Immature natural killer cell (primary cell): ENCODE measurements at regions not wholly inside any gene's neighbourhood (a gene's known extent, or its start where the extent isn't known, plus 50 kb on each side); places are given as distances from the start of the nearest gene placed in this dataset.

Experiments
- DNase-seq, 3 donors: peaks; one replicate each; pipeline ENCODE4 v3.0.0; 2022; ENCODE audit warnings: mixed read lengths in 1 of 3
- H3K27ac Mint-ChIP-seq, 6 donors: one replicate each; pipeline ENCODE4 v1.8.0; 2020; ENCODE audit warnings: mixed read lengths in 6 of 6, mild to moderate bottlenecking in 5 of 6, inconsistent platforms in 4 of 6, moderate library complexity in 3 of 6
- H3K27me3 Mint-ChIP-seq, 3 donors: one replicate each; pipeline ENCODE4 v1.8.0; 2020 to 2021; ENCODE audit warnings: low read depth in 3 of 3, mild to moderate bottlenecking in 3 of 3, mixed read lengths in 3 of 3, moderate library complexity in 3 of 3, inconsistent platforms in 1 of 3
- H3K36me3 Mint-ChIP-seq, 3 donors: one replicate each; pipeline ENCODE4 v1.8.0; 2020; ENCODE audit warnings: mixed read lengths in 3 of 3, inconsistent platforms in 2 of 3, mild to moderate bottlenecking in 2 of 3
- H3K4me1 Mint-ChIP-seq, 2 donors: one replicate each; pipeline ENCODE4 v1.8.0; 2020; ENCODE audit warnings: inconsistent platforms in 2 of 2, mild to moderate bottlenecking in 2 of 2, mixed read lengths in 2 of 2, moderate library complexity in 1 of 2
- H3K4me3 Mint-ChIP-seq, 5 donors: one replicate each; pipeline ENCODE4 v1.8.0; 2020; ENCODE audit warnings: mild to moderate bottlenecking in 5 of 5, mixed read lengths in 5 of 5, inconsistent platforms in 3 of 5, moderate library complexity in 3 of 5
- H3K9me3 Mint-ChIP-seq, 6 donors: one replicate each; pipeline ENCODE4 v1.8.0; 2020; ENCODE audit warnings: mild to moderate bottlenecking in 6 of 6, mixed read lengths in 6 of 6, inconsistent platforms in 4 of 6, moderate library complexity in 3 of 6

GRCh38 chr9:134496413-134497282 lies 145.0 kb upstream of the COL5A1 start:
- H3K27ac Mint-ChIP-seq, result no peak overlapping the region

GRCh38 chr9:134497283-134497860 lies 144.2 kb upstream of the COL5A1 start:
- DNase-seq, result no peak
- no peaks in the 10 kb centered on the region for H3K4me1 Mint-ChIP-seq
- H3K9me3 Mint-ChIP-seq, result no peaks in the 10 kb centered on the region
- H3K27ac Mint-ChIP-seq, result no peak overlapping the region
- peaks cover 1 to 3% (median 2%) of the 10 kb centered on the region in 3 donors for H3K27me3 Mint-ChIP-seq
- H3K4me3 Mint-ChIP-seq, result no peak overlapping the region
- H3K36me3 Mint-ChIP-seq, result no peaks in the 10 kb centered on the region

More at GRCh38 chr9:134496413-134497282, 145.0 kb upstream of the COL5A1 start:
- H3K4me1 Mint-ChIP-seq, result no peaks in the 10 kb centered on the region
- H3K4me3 Mint-ChIP-seq, result no peak overlapping the region
- no peak for DNase-seq
- H3K27me3 Mint-ChIP-seq, result peaks cover 0 to 3% (median 2%) of the 10 kb centered on the region in 3 donors
- H3K9me3 Mint-ChIP-seq, result no peaks in the 10 kb centered on the region
- no peaks in the 10 kb centered on the region for H3K36me3 Mint-ChIP-seq

GRCh38 chr9:134498814-134499166 lies 142.8 kb upstream of the COL5A1 start:
- no peaks in the 10 kb centered on the region for H3K36me3 Mint-ChIP-seq
- DNase-seq, result no peak
- no peak overlapping the region for H3K4me3 Mint-ChIP-seq
- no peak overlapping the region for H3K27ac Mint-ChIP-seq
- no peaks in the 10 kb centered on the region for H3K9me3 Mint-ChIP-seq
- H3K4me1 Mint-ChIP-seq, result no peaks in the 10 kb centered on the region
- peaks cover 0 to 2% (median 1%) of the 10 kb centered on the region in 3 donors for H3K27me3 Mint-ChIP-seq

- H3K27me3 Mint-ChIP-seq, result peaks cover 0 to 3% (median 2%) of the 10 kb centered on the region in 3 donors
- H3K9me3 Mint-ChIP-seq, result no peaks in the 10 kb centered on the region
- DNase-seq, result no peak
- no peak overlapping the region for H3K27ac Mint-ChIP-seq
- no peaks in the 10 kb centered on the region for H3K4me1 Mint-ChIP-seq
- no peak overlapping the region for H3K4me3 Mint-ChIP-seq
- H3K36me3 Mint-ChIP-seq, result no peaks in the 10 kb centered on the region
Observed at GRCh38 chr9:134500931-134501760, 140.5 kb upstream of the COL5A1 start.

GRCh38 chr9:134501761-134502265 lies 139.8 kb upstream of the COL5A1 start:
- peaks cover 0 to 5% (median 2%) of the 10 kb centered on the region in 3 donors for H3K27me3 Mint-ChIP-seq
- no peaks in the 10 kb centered on the region for H3K36me3 Mint-ChIP-seq
- H3K27ac Mint-ChIP-seq, result no peak overlapping the region
- DNase-seq, result no peak
- no peaks in the 10 kb centered on the region for H3K4me1 Mint-ChIP-seq
- no peak overlapping the region for H3K4me3 Mint-ChIP-seq
- no peaks in the 10 kb centered on the region for H3K9me3 Mint-ChIP-seq

GRCh38 chr9:134502266-134502791 lies 139.3 kb upstream of the COL5A1 start:
- no peak overlapping the region for H3K27ac Mint-ChIP-seq
- H3K9me3 Mint-ChIP-seq, result no peaks in the 10 kb centered on the region
- no peaks in the 10 kb centered on the region for H3K36me3 Mint-ChIP-seq
- DNase-seq, result no peak
- H3K4me3 Mint-ChIP-seq, result no peak overlapping the region
- no peaks in the 10 kb centered on the region for H3K4me1 Mint-ChIP-seq
- peaks cover 0 to 8% (median 2%) of the 10 kb centered on the region in 3 donors for H3K27me3 Mint-ChIP-seq

DNA sequence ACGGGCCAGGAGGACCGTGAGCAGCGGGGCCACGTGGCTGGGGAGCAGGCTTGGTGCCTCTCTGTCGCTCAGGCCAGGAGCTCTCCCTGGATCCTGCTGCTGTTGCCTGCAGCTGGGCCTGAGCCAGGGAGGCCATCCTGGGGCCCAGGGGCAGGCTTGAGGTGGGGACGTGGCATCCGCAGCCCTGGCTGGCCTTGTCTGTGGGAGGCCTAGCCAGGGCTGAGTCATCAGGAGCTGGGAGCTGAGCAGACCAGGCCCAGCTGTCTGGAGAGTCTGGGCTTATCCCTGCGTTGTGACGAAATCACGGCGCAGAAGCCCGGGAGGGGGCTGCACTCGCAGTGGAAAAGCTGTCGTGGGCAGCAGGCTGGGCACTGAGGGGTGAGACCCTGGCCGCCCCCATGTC lies 138.8 kb upstream of the COL5A1 start:
- Mint-ChIP-seq H3K9me3 (no peaks in the 10 kb centered on the region), H3K27me3 (peaks cover 0 to 8% (median 2%) of the 10 kb centered on the region in 3 donors), H3K36me3 (no peaks in the 10 kb centered on the region), H3K27ac (no peak overlapping the region), H3K4me3 (no peak overlapping the region), H3K4me1 (no peaks in the 10 kb centered on the region)
- no peak for DNase-seq

DNA sequence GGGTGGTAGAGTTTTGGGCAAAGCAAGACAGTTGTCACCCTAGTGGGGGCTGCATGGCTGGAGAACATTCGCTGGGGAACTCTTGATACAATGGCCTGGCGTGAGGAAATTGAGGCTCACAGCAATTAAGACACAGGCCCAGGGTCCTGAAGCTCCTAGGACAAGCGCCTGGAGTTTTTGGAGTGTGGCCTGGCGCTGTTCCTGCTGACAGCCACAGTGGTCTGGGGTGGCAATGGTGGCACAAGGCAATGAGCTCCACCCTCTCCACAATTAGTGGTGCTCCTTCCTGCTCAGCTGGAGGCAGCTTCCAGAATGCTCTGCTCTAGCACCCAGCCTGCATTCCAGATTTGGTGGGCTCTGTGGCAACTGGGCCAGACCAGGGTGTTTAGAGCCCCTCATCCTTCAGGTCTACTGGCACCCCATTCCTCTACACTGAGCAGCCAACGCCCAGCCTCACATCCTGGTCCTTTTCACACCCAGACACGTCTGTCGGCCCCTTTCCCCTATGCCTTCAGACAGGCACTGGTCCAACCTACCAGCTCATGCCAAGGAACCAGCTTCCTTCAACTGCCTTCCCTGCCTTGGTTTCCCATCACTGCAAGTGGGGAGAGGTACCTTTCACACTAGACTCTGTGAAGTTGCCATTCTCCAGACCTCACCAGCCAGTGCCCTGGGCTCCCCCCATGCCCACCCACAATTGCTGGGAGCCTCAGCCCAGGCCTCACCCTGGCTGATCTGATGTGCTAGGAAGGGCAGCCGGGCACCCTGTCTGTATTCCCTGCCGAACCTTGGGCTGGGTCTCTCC lies 138.1 kb upstream of the COL5A1 start:
- DNase-seq, result no peak
- H3K4me3 Mint-ChIP-seq, result no peak overlapping the region
- H3K4me1 Mint-ChIP-seq, result no peaks in the 10 kb centered on the region
- H3K27me3 Mint-ChIP-seq, result peaks cover 0 to 8% (median 2%) of the 10 kb centered on the region in 3 donors
- H3K9me3 Mint-ChIP-seq, result no peaks in the 10 kb centered on the region
- H3K36me3 Mint-ChIP-seq, result no peaks in the 10 kb centered on the region
- no peak overlapping the region for H3K27ac Mint-ChIP-seq

GRCh38 chr9:134504106-134504385 lies 137.6 kb upstream of the COL5A1 start:
- no peak for DNase-seq
- H3K36me3 Mint-ChIP-seq, result no peaks in the 10 kb centered on the region
- H3K27me3 Mint-ChIP-seq, result peaks cover 0 to 8% (median 2%) of the 10 kb centered on the region in 3 donors
- H3K4me1 Mint-ChIP-seq, result no peaks in the 10 kb centered on the region
- H3K4me3 Mint-ChIP-seq, result no peak overlapping the region
- H3K9me3 Mint-ChIP-seq, result no peaks in the 10 kb centered on the region
- no peak overlapping the region for H3K27ac Mint-ChIP-seq

DNA sequence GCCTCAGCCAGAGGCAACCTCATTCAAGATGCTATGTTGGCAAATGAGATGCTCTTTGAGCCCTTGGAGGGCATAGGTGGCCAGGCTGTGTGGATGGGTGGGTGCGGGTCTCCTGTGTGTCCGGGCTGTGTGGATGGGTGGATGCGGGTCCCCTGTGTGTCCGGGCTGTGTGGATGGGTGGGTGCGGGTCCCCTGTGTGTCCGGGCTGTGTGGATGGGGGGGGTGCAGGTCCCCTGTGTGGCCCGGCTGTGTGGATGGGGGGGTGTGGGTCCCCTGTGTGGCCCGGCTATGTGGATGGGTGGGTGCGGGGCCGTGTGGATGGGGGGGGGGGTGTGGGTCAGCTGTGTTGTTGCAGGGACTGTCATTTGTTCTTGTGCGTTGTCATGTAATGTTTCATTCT lies 136.6 kb upstream of the COL5A1 start:
- no peaks in the 10 kb centered on the region for H3K36me3 Mint-ChIP-seq
- no peak overlapping the region for H3K4me3 Mint-ChIP-seq
- H3K27ac Mint-ChIP-seq, result no peak overlapping the region
- no peaks in the 10 kb centered on the region for H3K4me1 Mint-ChIP-seq
- DNase-seq, result no peak
- H3K9me3 Mint-ChIP-seq, result no peaks in the 10 kb centered on the region
- H3K27me3 Mint-ChIP-seq, result peaks cover 0 to 8% (median 0%) of the 10 kb centered on the region in 3 donors

- H3K4me1 Mint-ChIP-seq, result no peaks in the 10 kb centered on the region
- no peak overlapping the region for H3K4me3 Mint-ChIP-seq
- H3K27ac Mint-ChIP-seq, result no peak overlapping the region
- DNase-seq, result no peak
- no peaks in the 10 kb centered on the region for H3K9me3 Mint-ChIP-seq
- no peaks in the 10 kb centered on the region for H3K36me3 Mint-ChIP-seq
- peaks cover 0 to 5% (median 3%) of the 10 kb centered on the region in 3 donors for H3K27me3 Mint-ChIP-seq
Observed at GRCh38 chr9:134509281-134509680, 132.3 kb upstream of the COL5A1 start.

GRCh38 chr9:134509817-134510216 lies 131.8 kb upstream of the COL5A1 start:
- H3K9me3 Mint-ChIP-seq, result no peaks in the 10 kb centered on the region
- H3K27ac Mint-ChIP-seq, result no peak overlapping the region
- no peaks in the 10 kb centered on the region for H3K36me3 Mint-ChIP-seq
- peaks cover 0 to 5% (median 3%) of the 10 kb centered on the region in 3 donors for H3K27me3 Mint-ChIP-seq
- no peak overlapping the region for H3K4me3 Mint-ChIP-seq
- DNase-seq, result no peak
- H3K4me1 Mint-ChIP-seq, result no peaks in the 10 kb centered on the region

- H3K4me1 Mint-ChIP-seq, result no peaks in the 10 kb centered on the region
- no peak overlapping the region for H3K4me3 Mint-ChIP-seq
- H3K36me3 Mint-ChIP-seq, result no peaks in the 10 kb centered on the region
- peaks cover 0 to 5% (median 5%) of the 10 kb centered on the region in 3 donors for H3K27me3 Mint-ChIP-seq
- no peaks in the 10 kb centered on the region for H3K9me3 Mint-ChIP-seq
- DNase-seq, result no peak
- H3K27ac Mint-ChIP-seq, result no peak overlapping the region
Observed at GRCh38 chr9:134514503-134514902, 127.1 kb upstream of the COL5A1 start.
